ENCODE measurements at regions not wholly inside any gene's neighbourhood (a gene's known extent, or its start where the extent isn't known, plus 50 kb on each side); places are given as distances from the start of the nearest gene placed in this dataset.

- TF ChIP-seq CTCF (IDR thresholded peaks at IDR 0.05) (no peak), POLR2A (IDR thresholded peaks at IDR 0.05) (no peak)
Observed at GRCh38 chr3:59612444-59612715, 562.6 kb upstream of the CFAP20DC start.

Measured in lower leg skin (tissue), 3 donors.